Renal cortical epithelial cell (primary cell): ENCODE measurements at regions not wholly inside any gene's neighbourhood (a gene's known extent, or its start where the extent isn't known, plus 50 kb on each side); places are given as distances from the start of the nearest gene placed in this dataset.
"Not testable (repeated sequence)": the region's sequence is repeated elsewhere in the genome, so short reads cannot be mapped to it uniquely, and the experiment has no call there.

Source experiments
- DNase-seq: peaks from one replicate; pipeline ENCODE4 v3.0.0-alpha.2; 2011; ENCODE audit warnings: low read depth

GRCh38 chr12:116687888-116688287, 50.0 kb downstream of the SPRING1 start:
- no peak for DNase-seq

- DNase-seq, result no peak
These were observed 53.0 kb downstream of the SPRING1 start for GRCh38 chr12:116684891-116685290.

- DNase-seq, result no peak
These were observed 60.6 kb downstream of the SPRING1 start for GRCh38 chr12:116677202-116677661.

- no peak for DNase-seq
These were observed 62.3 kb downstream of the SPRING1 start for GRCh38 chr12:116675339-116676107.

- no peak for DNase-seq
These were observed 63.2 kb downstream of the SPRING1 start for GRCh38 chr12:116674643-116675183.

- no peak for DNase-seq
These were observed 64.2 kb downstream of the SPRING1 start for GRCh38 chr12:116673681-116674111.

- DNase-seq, result no peak
These were observed 64.9 kb downstream of the SPRING1 start for GRCh38 chr12:116672842-116673516.

GRCh38 chr12:116672010-116672409, 65.9 kb downstream of the SPRING1 start:
- no peak for DNase-seq

GRCh38 chr12:116670859-116671258, 67.0 kb downstream of the SPRING1 start:
- no peak for DNase-seq

- no peak for DNase-seq
These were observed 70.1 kb downstream of the SPRING1 start for GRCh38 chr12:116667752-116668151.

GRCh38 chr12:116666829-116667228, 71.0 kb downstream of the SPRING1 start:
- not testable (repeated sequence) for DNase-seq

GRCh38 chr12:116666305-116666673, 71.6 kb downstream of the SPRING1 start:
- DNase-seq, result no peak

GRCh38 chr12:116665666-116666304, 72.1 kb downstream of the SPRING1 start:
- no peak for DNase-seq

GRCh38 chr12:116664085-116664484, 73.8 kb downstream of the SPRING1 start:
- no peak for DNase-seq

- DNase-seq, result no peak
These were observed 75.2 kb downstream of the SPRING1 start for GRCh38 chr12:116662612-116663144.

- DNase-seq, result no peak
These were observed 76.5 kb downstream of the SPRING1 start for GRCh38 chr12:116661341-116661740.

GRCh38 chr12:116660740-116661139, 77.1 kb downstream of the SPRING1 start:
- DNase-seq, result not testable (repeated sequence)

GRCh38 chr12:116659771-116660481, 77.9 kb downstream of the SPRING1 start:
- DNase-seq, result no peak

GRCh38 chr12:116657921-116658495, 79.9 kb downstream of the SPRING1 start:
- no peak for DNase-seq

- DNase-seq, result no peak
These were observed 81.6 kb downstream of the SPRING1 start for GRCh38 chr12:116656306-116656705.

- DNase-seq, result no peak
These were observed 83.6 kb downstream of the SPRING1 start for GRCh38 chr12:116654226-116654743.
